NOMO-1 treated with DMSO at 0.1 percent for 48 hours (cell line): ENCODE measurements at regions not wholly inside any gene's neighbourhood (a gene's known extent, or its start where the extent isn't known, plus 50 kb on each side); places are given as distances from the start of the nearest gene placed in this dataset.
"Not testable (repeated sequence)": the region's sequence is repeated elsewhere in the genome, so short reads cannot be mapped to it uniquely, and the experiment has no call there.

Experiments
- DNase-seq: peaks from one replicate; lab custom pipeline; 2025; ENCODE audit not compliant: unreplicated experiment; lab: John Stamatoyannopoulos, UW

- DNase-seq, result no peak
Observed at GRCh38 chr15:89024418-89024817, 63.8 kb upstream of the ABHD2 start.

- DNase-seq, result no peak
Observed at GRCh38 chr15:89026167-89026566, 62.1 kb upstream of the ABHD2 start.

- DNase-seq, result no peak
Observed at GRCh38 chr15:89028036-89028435, 60.2 kb upstream of the ABHD2 start.

GRCh38 chr15:89030311-89030710 is 57.9 kb upstream of the ABHD2 start:
- no peak for DNase-seq

- not testable (repeated sequence) for DNase-seq
Observed at GRCh38 chr15:89031637-89032285, 56.5 kb upstream of the ABHD2 start.

GRCh38 chr15:89034305-89034704 is 54.0 kb upstream of the ABHD2 start:
- no peak for DNase-seq

GRCh38 chr15:89035150-89035549 is 53.1 kb upstream of the ABHD2 start:
- DNase-seq, result no peak

GRCh38 chr15:89035658-89036057 is 52.6 kb upstream of the ABHD2 start:
- no peak for DNase-seq

- no peak for DNase-seq
Observed at GRCh38 chr15:89038146-89038545, 50.1 kb upstream of the ABHD2 start.
